ENCODE measurements at regions not wholly inside any gene's neighbourhood (a gene's known extent, or its start where the extent isn't known, plus 50 kb on each side); places are given as distances from the start of the nearest gene placed in this dataset.

DNA sequence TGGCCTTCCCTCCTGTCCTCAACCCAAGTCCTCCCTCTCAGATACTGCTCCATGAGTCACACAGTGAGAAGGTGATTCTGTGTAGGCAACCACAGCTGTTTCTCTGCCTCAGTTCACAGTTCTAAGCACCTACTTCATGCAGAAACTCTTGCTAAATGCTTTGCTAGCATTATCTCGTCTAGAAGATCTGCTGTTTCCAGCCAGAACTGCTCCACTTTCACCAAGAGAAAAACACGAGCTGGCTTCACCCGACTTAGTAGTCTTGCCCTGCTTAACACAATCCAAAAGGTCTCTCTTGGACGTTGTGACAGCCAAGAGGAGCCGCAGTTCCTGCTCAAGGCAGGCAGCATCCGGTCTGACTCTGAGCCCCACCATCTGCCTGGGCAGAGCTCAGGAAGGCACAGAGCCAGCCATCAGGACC, 272.1 kb downstream of the UACA start:
- DNase-seq (ENCODE audit: low read depth in 2 of 2): no peak

DNA sequence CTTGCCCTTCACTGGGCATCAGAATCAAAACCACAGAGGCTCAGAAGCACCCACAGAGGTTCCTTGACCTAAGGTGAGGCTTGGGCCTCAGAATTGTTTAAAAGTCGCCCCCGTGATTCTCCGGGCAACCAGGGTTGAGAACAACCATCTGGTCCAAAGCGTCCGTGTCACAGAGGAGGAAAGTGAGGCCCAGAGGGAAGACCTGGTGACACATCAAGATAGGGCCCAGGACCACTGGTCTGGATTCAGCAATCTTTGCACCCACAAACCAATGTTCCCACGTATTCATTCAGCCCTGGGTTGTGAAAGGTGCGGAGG, 272.6 kb downstream of the UACA start:
- DNase-seq (ENCODE audit: low read depth in 2 of 2): no peak

DNA sequence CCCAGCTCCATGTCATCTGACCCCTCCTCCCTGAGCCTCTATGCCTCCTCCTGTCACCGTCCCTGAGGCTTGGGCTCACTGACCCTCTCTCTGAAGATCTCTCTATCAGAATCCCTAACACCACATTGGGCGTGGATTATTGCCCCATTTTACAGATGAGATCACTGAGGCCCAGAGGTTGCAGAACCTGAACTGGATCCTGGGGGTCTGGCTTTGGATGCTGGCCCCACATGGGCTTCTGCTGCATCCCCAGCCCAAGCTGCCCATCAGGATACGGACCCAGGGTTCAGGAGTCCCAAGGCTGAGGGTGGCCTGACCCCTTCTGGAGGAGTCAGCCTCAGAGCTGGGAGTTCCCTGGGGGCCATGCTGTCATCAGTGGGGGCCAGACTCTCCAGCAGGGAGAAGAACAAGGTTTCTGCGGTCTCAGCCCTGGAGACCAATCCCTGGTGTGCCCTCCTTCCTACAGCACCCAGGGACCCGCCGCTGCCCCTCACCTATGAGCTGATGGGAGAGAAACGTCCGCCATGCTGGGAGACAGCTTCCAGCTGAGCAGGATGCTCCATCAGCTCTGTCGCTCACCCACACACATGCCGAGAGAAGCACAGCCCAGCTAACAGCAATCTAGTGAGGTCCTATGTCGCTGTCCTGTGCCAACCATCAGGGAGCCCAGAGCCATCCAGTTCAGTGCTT, 273.1 kb downstream of the UACA start:
- no peak for DNase-seq (ENCODE audit: low read depth in 2 of 2)

DNA sequence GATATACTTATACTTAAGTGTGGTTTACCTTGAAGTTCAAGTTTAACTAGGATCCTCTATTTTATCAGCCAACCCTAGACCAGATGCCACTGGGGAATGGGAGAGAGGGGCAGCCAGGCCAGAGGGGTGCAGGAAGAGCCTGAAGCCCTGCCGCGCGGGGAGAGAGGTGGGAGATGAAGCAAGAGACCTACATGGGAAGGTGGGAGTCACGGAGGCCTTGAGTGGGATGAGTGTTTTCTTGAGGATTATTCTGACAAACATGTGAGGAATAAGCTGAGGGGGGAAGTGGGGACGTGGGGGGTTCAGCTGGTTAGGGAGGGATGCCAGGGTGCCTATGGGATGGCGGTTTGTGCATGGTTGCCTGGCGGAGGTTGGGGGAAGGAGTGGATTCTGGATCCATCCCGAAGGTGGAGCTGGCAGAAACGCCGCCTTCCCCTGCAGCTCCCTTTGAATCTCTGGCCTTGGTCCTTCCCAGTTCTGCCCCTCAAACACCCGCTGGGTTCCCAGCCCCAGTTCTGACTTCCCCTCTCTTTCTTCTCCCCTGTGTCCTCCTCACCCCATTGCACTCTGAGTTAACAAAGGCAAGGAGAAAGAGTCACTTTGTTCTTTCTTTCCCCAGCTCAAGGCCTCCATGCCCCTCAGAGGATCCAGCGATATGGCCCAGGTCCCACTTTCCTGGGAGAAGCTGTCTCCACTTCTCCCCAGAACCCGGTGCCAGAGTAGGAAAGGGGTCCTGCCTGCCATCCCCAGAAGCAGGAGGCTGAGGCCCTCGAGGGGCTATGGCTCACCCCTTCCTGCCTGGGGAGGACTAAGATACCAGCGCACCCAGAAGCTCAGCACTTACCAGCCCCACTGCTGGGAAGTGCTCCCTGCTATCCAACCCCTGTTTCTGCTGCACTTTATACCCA, 274.2 kb downstream of the UACA start:
- DNase-seq (ENCODE audit: low read depth in 2 of 2): no peak

DNA sequence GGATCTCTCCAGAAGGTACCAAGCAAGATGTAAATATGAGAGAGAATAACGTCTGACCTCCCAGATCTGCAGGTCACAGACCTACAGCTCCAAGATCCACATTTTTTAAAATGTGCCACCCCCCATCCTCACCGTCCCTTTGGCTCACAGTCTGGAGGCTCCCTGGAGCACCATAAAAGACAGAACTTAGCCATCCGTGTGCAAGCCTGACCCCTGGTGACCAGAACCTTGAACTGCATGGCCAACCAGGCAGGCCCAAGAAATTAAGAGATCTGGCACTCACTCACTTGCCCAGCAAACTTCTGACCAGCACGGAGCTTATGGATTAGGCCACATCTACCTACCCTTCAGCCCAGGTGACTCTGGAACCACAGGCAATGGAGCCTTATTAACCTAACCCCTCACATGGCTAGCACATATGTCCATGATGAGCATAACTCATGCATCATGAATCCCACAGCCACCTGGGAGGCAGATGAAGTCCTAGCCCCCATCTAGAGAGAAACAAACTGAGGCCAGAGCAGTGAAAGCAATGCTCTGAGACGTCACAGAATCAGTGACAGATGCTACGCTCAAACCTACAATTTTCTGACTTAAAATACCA, 275.3 kb downstream of the UACA start:
- peak in 1 of 2 donors; percentile 70 for DNase-seq (ENCODE audit: low read depth in 2 of 2)

DNA sequence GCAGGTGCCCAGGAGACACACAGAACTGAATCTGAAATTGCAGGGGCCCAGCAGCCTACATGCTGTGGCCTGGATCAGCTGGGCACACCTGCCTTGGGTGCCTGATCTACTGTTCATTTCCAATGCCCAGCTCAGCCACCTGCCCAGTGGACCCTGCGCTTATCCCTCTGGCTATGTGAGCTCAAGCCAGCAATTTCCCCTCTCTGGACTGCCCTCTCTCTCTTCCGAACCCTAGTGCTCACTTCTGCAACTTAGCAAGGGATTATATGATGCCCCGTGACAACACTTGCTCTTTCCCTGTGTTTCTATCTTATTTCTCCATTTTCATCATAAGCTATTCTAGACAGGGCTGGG, 276.0 kb downstream of the UACA start:
- no peak for DNase-seq (ENCODE audit: low read depth in 2 of 2)

DNA sequence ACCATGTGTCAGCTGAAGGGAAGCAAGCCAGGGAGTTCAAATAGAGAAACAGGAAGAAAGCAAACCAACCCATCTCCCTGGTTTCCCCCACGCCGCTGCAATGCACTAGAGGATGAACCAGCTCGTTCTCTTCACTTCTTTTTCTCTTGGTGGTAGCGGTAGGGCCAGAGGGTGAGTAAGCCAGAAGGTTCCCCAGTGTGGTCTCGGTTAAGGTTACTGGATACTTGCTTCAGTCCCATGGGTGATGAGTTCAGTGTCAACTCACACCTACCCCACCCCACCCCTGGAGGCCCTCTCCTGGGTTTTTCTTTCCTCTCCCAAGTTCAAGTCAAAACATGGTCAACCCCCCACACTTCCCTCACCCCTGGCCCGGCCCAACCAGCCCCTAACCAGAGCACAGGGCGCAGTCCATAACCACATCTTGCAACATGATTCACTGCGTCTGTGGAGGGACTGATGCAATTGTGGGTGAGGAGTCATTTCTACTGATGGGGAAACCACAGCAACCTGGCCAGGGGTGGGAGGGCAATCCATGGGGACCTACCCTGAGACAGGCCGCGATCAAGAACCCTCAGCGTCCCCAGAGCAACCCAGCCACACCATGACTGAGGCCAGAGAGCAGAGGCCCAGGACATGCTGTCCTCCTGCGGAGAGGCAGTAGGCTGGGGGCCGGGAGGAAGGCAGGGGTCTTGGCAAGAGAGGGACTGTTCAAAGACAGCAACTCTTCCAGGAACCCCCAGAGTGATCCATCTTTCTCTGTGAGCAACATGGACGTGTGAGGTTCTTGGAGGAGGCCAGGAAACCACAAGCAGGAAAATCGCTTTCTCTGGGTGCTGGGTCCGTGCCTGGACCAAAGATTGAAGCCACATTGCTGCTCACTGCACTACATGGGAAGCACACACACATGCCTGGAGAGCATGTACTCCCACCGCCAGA, 276.6 kb downstream of the UACA start:
- DNase-seq (ENCODE audit: low read depth in 2 of 2): peak; percentile 83 to 85

DNA sequence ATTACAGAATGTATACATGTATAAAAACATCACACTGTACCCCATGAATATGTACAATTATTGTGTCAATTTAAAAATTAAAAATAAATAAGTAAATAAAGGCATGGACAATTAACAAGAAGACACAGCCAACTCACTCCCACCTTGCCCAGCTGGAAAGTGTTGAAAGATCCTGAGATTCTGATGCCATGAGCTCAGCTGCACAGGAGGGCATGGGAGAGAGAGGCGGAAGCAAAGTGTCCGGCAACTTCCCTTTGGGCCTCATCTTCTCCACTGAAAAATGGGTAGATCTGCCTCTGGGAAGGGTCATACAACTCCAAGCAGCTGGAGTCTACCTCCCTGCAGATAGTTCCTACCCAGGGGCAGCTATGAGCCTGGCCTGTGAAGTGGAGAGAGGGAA, 277.3 kb downstream of the UACA start:
- no peak for DNase-seq (ENCODE audit: low read depth in 2 of 2)

DNA sequence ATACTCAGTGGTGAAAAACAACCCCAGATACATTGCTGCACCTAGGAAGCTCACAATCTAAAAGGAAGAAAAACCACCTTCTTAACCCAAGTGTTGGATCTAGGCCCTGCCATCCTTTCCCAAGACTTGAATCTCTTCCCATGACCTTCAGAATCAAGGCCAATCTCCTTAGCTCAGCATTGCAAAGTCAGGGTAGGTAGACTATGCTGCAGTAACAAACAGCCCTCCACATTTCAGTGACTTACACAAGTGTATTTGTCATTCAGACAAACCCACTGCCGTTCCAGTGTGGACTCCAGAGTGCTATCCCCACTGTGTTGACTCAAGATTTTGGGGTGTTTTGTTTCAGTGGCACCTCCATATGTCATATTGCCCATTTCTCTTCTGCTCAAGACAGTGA, 278.4 kb downstream of the UACA start:
- DNase-seq (ENCODE audit: low read depth in 2 of 2): no peak

DNA sequence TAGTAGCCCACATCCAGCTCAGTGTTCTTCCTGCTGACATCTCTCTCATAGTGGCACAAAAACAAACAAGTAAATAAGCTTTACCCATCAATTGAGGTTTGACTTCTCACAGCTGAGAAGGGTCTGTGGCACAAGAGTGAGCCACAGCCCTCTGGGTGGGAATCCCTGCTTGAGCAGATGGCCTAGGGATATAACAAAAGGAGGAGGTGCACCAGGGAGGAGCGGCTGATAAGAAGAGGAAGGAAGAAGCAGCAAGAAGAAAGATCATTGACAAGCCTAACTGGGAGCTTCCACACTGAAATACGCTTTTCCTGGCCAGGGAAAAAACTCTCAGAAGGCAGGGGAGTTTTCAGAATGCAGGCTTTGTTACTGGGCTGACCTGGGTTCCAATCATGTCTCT, 279.8 kb downstream of the UACA start:
- DNase-seq (ENCODE audit: low read depth in 2 of 2): no peak

DNA sequence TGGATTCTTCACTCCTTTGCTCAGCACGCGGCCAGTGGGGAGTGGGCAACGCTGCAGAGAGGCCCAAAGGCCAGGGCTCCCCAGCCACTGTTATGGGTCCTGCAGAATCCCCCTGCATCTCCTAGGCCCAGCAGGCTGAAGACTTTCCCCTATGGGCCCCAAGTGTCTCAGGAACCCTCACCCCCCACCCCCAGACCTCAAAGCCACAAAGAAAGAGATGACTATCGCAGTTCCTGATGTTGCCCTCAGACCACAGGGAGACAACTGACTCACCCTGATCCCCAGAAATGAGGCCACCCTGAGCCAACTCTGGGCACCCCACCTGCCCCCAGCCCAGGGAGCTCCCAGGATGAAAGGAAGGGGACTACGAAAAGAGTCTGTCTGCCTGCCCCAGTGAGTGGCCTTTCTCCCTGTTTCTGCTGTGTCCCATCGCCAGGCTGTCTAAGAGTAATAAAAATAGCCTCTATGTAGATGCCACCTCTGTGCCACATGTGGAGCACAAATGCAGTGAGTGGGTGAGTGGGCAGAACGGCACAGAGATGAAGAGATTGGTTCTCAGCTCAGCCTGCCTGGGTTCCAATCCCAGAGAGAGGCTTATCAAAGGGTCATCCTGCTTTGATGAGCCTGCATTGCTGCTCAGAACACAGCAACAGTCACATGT, 283.0 kb downstream of the UACA start:
- peak; percentile 66 to 74 for DNase-seq (ENCODE audit: low read depth in 2 of 2)

DNA sequence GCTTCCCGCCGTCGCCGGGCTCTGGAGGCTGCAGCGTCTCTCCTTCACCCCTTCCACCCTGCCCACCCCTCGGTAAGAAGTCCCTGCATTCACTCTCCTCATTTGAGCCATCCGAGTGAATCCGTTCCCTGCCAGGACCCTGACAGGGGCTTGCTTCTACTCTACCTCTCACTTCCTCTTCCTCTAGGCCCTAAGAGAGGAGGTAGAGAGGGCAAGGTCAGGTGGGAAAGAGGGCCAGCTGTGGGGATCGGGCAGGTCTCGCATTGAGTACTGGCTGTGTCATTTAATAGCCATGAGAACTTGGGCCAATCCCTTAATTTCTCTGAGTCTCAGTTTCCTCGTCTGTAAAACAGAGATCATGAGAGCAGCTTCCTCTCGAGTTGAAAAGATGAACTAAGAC, 283.6 kb downstream of the UACA start:
- no peak for DNase-seq (ENCODE audit: low read depth in 2 of 2)

DNA sequence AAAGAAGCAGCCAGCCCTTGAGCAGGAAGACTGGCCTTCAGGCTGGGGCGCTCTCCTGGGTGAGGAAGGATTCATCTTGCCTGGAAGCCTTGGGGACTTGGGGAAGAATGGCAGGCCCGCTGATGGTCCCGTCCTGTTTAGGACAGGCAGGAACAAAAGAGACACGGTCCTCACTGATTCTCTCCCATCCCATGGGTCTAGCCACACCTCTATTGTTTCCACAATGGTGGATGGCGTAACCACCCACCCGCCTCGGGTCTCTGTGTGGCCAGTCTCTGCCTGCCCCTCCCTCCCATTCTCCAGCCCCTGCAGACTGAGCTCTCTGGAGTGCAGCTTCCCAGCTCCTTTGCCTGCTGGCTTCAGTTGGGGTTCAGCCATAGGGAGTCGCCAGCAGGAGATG, 284.3 kb downstream of the UACA start:
- no peak for DNase-seq (ENCODE audit: low read depth in 2 of 2)

DNA sequence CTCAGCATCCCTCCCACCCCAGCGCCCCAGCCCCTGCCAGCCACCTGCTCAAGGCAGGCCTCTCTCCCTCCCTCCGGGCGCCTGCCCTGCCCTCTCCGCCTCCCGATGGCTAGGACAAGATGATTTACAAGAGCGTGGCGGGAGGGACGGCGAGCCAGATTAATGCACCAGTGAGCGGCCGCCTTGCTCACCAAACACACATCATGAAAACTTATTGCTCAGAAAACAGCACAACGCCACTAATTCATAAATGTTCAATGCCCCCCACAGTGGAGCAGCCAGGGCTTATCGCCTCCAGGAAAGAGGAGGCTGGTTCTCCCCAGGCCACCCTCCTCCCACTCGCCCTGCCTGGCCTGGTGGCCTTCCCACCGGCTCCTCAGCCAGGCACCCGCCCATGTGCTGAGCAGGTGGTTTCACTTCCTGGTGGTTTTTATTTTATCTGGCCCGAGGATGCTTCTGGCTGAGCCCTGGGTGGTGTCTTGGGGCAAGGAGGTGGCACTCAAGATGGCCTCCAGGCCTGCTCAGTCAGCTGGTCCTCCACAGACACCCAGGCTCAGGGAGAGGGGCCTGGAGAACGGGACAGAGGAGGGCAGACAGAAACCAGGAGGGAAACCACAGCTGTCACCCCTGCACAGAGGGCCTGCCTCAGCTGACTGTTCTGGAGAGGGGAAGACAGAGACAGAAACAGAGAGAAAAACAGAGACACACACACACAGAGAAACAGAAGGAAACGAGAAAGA, 284.9 kb downstream of the UACA start:
- no peak for DNase-seq (ENCODE audit: low read depth in 2 of 2)

DNA sequence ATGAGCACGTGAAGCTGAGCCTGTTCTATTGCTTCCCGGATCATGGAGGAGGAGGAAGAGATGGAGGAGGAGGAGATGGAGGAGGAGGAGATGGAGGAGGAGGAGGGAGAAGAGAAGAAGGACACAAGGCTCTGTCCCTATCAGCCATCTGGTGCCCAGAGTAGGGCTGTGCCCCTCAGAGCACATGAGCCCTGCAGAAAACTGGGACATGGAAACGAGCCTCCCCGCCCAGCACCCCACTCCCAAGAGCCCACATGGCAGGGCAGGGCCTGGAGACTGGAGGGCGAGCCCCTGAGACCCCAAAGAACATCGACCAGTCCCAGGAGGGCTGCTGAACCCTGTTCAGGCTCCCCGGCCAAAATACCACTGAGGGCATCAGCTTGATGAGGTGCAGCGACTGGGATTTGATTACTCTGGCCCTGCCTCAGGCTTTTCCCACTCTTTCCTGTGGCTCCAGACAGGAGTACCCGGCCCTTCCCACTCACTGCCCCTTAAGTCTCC, 285.6 kb downstream of the UACA start:
- no peak for DNase-seq (ENCODE audit: low read depth in 2 of 2)

DNA sequence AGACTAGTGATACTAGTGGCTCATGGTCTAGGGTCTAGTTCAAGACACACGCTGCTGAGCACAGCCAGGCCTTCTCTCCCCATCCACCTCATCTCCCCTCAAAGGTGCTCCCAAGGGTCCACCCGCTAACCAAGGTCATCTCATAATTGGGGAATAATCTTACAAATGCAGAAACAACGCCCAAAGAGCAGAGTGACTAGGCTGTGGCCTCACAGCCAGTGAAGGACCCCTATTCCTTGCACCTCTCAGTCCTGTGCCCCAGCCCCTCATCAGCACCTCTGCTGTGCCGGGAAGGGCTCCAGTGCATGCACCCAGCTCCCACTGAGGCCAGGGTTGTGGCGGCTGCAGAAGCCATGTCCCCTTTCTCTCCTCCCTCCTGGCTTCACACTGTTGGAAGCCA, 286.9 kb downstream of the UACA start:
- no peak for DNase-seq (ENCODE audit: low read depth in 2 of 2)

DNA sequence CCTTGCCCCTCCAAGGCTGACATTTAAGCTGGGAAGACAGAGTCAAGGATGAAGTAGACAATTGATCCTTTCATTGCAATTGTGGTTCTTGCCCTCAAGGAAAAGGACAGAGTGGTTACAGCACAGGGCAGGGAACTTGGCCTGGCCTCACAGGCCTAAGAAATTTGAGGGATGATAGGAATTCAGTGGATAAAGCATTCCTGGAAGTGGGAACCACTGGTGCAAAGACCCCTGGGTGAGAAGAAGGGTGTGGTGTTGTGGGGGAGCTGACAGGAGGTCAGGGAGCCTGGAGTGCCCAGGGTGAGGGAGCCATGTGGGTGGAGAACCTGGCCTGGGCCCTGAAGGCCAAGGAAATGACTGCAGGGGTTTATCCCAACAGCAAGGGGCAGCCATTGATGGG, 287.4 kb downstream of the UACA start:
- DNase-seq (ENCODE audit: low read depth in 2 of 2): no peak

DNA sequence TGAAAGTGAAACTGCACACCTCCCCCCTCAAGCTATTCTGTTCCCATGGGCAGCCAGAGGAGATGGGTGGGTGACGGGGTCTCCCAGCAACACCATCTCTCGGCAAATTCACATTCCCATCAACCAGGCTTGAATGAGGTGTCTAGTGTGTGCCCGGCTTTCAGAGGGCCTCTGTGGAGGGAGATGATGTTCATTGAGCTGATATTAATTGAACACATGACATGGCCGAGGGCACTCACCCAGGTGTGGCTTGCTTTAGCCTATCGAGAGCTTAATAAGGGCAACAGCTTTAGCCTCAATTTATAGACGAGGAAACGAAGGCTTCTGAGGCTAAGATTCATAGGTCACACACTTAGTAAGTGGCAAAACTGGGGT, 288.0 kb downstream of the UACA start:
- no peak for DNase-seq (ENCODE audit: low read depth in 2 of 2)

DNA sequence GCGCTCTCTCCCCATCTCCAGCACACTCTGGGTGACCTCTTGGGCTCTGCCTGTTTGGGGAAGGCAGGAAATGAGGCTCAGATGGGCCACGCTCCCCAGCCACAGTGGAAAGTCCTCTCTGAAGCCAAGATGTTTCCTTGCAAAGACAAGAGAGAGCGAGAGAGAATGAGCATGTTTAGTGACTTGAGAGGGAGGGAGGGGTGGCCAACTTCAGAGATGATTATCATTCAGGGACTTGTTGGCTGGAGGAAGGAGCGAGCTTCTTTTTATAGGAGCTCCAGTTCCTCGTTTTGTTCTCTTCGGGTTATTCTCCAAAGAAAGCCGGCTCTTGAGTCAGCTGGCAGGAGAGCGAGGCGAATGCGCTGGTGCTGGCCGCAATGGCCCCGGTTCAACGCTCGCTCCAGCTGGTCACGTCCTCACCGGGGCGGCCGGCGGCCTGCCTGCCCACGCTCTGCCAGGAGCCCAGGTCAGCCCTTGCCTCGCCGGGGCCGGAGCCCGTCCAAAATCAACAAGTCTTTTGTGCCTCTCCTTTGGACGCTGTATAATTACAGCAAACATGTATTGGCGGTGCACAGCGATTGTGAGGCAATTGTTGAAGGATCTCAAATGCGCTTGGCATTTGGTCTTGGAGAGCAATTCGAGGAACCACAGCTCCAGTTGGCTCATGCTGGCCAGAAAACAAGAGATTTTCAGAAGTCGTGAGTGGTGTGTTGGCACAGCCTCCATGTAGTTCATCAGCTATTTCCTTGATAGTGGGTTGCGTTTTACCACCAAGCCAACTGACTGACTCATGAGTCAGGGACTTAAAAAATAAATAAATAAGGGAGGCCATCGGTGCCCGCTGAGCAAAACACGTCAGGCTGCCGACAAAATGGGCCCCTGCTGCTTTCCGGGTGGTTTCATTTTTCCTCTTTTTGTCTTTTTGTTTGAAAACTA, 288.6 kb downstream of the UACA start:
- DNase-seq (ENCODE audit: low read depth in 2 of 2): no peak

Measured in stimulated activated CD4-positive, alpha-beta T cell treated with anti-CD3 and anti-CD28 coated beads, Interleukin-15, amount 100 ng/mL, for 48 hours (primary cell).